DOHH2 (cell line): ENCODE measurements at regions not wholly inside any gene's neighbourhood (a gene's known extent, or its start where the extent isn't known, plus 50 kb on each side); places are given as distances from the start of the nearest gene placed in this dataset.

Experiments
- H3F3A ChIP-seq: fragments of 200-600 bp; sonication (generic), shearing (Covaris generic); 2 replicates; pipeline ENCODE4 v1.6.0; 2016; ENCODE audit warnings: antibody characterized with exemption, mild to moderate bottlenecking; ENCODE audit not compliant: control insufficient read depth, insufficient read depth
- H3K27ac ChIP-seq: fragments of 200-600 bp; sonication (generic); 2 replicates; pipeline ENCODE4 v1.5.1; 2014; ENCODE audit warnings: low read depth, mild to moderate bottlenecking, low read length, moderate library complexity
- H3K27me3 ChIP-seq: fragments of 200-600 bp; sonication (generic); 2 replicates; pipeline ENCODE4 v1.6.1; 2014; ENCODE audit warnings: mild to moderate bottlenecking, low read length, mixed read lengths; ENCODE audit not compliant: control insufficient read depth
- H3K36me3 ChIP-seq: fragments of 200-600 bp; sonication (generic); 2 replicates; pipeline ENCODE4 v1.6.1; 2014; ENCODE audit warnings: mild to moderate bottlenecking, low read length, moderate library complexity, mixed read lengths; ENCODE audit not compliant: control insufficient read depth
- H3K4me1 ChIP-seq: fragments of 200-600 bp; sonication (generic); 2 replicates; pipeline ENCODE4 v1.6.1; 2014; ENCODE audit warnings: mild to moderate bottlenecking, low read length, mixed read lengths; ENCODE audit not compliant: control insufficient read depth
- H3K4me2 ChIP-seq: fragments of 200-600 bp; sonication (generic); 2 replicates; pipeline ENCODE4 v1.6.0; 2014; ENCODE audit warnings: mild to moderate bottlenecking, low read length, moderate library complexity
- H3K4me3 ChIP-seq: fragments of 200-600 bp; sonication (generic); 2 replicates; pipeline ENCODE4 v1.5.1; 2014; ENCODE audit warnings: mild to moderate bottlenecking, low read length, mixed read lengths
- H3K79me2 ChIP-seq: fragments of 200-600 bp; sonication (generic); 2 replicates; pipeline ENCODE4 v1.6.1; 2014; ENCODE audit warnings: mild to moderate bottlenecking, low read length, mixed read lengths; ENCODE audit not compliant: control insufficient read depth
- H3K9me2 ChIP-seq: fragments of 200-600 bp; sonication (generic); replicated peaks from 2 replicates; pipeline ENCODE4 v1.6.1; 2014; ENCODE audit warnings: mild to moderate bottlenecking, low read length, mixed read lengths; ENCODE audit not compliant: control insufficient read depth
- H3K9me3 ChIP-seq: fragments of 200-600 bp; sonication (generic); 2 replicates; pipeline ENCODE4 v1.6.1; 2014; ENCODE audit warnings: antibody characterized with exemption, low read length, mixed read lengths; ENCODE audit not compliant: control insufficient read depth, insufficient read depth
- H4K20me1 ChIP-seq: fragments of 200-600 bp; sonication (generic); 2 replicates; pipeline ENCODE4 v1.6.0; 2014; ENCODE audit warnings: low read depth, mild to moderate bottlenecking, antibody characterized with exemption, low read length, moderate library complexity; ENCODE audit not compliant: control insufficient read depth, insufficient read depth
- CTCF ChIP-seq: fragments of 200-600 bp; sonication (generic); IDR thresholded peaks from one replicate; pipeline ENCODE4 v1.5.1; 2014; ENCODE audit warnings: antibody characterized with exemption, mild to moderate bottlenecking, low read depth, low read length; ENCODE audit not compliant: poor library complexity, severe bottlenecking
- EZH2phosphoT487 ChIP-seq: fragments of 200-600 bp; sonication (generic); IDR thresholded peaks from 2 replicates; pipeline ENCODE4 v1.6.1; 2017; ENCODE audit warnings: borderline replicate concordance, mild to moderate bottlenecking, antibody characterized with exemption, low read length, moderate library complexity, mixed read lengths

GRCh38 chr1:223473601-223474344, 80.6 kb downstream of the CCDC185 start:
- H3F3A ChIP-seq, result no peaks in the 10 kb centered on the region
- H3K27me3 ChIP-seq, result no peaks in the 10 kb centered on the region
- no peaks in the 10 kb centered on the region for H3K4me1 ChIP-seq
- no peaks in the 10 kb centered on the region for H3K9me2 ChIP-seq
- no peaks in the 10 kb centered on the region for H3K9me3 ChIP-seq
- H3K4me3 ChIP-seq, result no peak overlapping the region
- H3K4me2 ChIP-seq, result no peak overlapping the region
- H3K27ac ChIP-seq, result no peak overlapping the region
- TF ChIP-seq CTCF (no peak), EZH2phosphoT487 (no peak)
- H4K20me1 ChIP-seq, result no peaks in the 10 kb centered on the region
- no peaks in the 10 kb centered on the region for H3K36me3 ChIP-seq
- no peaks in the 10 kb centered on the region for H3K79me2 ChIP-seq

DNA sequence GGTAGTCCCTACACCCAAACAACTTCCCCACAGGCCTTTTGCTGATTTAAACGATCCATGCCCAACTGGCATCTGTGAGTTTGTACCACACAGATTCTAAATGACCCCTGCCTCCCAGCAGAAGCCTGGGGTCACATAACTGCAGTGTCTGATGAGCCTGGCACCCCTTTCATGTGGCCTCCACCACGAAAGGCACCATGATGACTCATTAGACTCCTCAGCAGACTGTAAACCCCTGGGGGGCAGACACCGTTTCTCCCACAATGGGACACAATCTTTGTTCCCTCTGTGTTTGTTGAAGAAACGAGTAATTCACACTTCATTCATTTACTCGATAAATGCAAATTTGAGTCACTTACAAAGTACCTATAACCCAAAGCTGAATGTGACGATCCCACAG, 81.6 kb downstream of the CCDC185 start:
- TF ChIP-seq EZH2phosphoT487 (no peak), CTCF (no peak)
- Histone ChIP-seq H3K27me3 (no peaks in the 10 kb centered on the region), H3K9me2 (no peaks in the 10 kb centered on the region)

DNA sequence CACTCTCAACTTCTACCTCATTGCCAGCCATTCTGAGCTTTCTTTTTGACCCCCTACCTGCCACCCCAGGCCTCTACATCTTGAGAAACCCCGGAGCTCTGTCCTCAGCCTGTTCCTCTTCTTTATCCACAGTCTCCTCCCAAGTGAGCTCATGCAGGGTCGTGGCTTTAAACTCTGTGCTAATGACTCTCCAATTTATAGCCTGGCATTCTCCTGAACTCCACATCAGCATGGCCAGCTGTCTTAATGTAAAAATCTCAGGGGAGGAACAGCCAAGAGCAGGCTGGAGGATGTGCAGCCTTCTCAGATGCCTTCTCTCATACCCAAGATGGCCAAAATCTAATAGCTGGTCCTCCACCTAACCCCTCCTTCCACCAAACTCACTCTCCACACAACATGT, 84.2 kb downstream of the CCDC185 start:
- no peaks in the 10 kb centered on the region for H3F3A ChIP-seq
- no peak overlapping the region for H3K27ac ChIP-seq
- TF ChIP-seq CTCF (no peak), EZH2phosphoT487 (no peak)
- no peaks in the 10 kb centered on the region for H3K4me1 ChIP-seq
- no peaks in the 10 kb centered on the region for H4K20me1 ChIP-seq
- H3K4me3 ChIP-seq, result no peak overlapping the region
- H3K27me3 ChIP-seq, result no peaks in the 10 kb centered on the region
- H3K79me2 ChIP-seq, result no peaks in the 10 kb centered on the region
- no peaks in the 10 kb centered on the region for H3K9me3 ChIP-seq
- H3K36me3 ChIP-seq, result no peaks in the 10 kb centered on the region
- no peak overlapping the region for H3K4me2 ChIP-seq
- no peaks in the 10 kb centered on the region for H3K9me2 ChIP-seq

More for the DNA sequence above, 81.6 kb downstream of the CCDC185 start:
- no peaks in the 10 kb centered on the region for H3K36me3 ChIP-seq
- H3K27ac ChIP-seq, result no peak overlapping the region
- no peak overlapping the region for H3K4me3 ChIP-seq
- H3K79me2 ChIP-seq, result no peaks in the 10 kb centered on the region
- H3K9me3 ChIP-seq, result no peaks in the 10 kb centered on the region
- no peak overlapping the region for H3K4me2 ChIP-seq
- no peaks in the 10 kb centered on the region for H4K20me1 ChIP-seq
- no peaks in the 10 kb centered on the region for H3F3A ChIP-seq
- H3K4me1 ChIP-seq, result no peaks in the 10 kb centered on the region
